ENCODE measurements at regions not wholly inside any gene's neighbourhood (a gene's known extent, or its start where the extent isn't known, plus 50 kb on each side); places are given as distances from the start of the nearest gene placed in this dataset.
"Not testable (repeated sequence)": the region's sequence is repeated elsewhere in the genome, so short reads cannot be mapped to it uniquely, and the experiment has no call there.

- TF ChIP-seq RXRA (IDR thresholded peaks at IDR 0.05; ENCODE audit: borderline replicate concordance, low read depth); CTCF (IDR thresholded peaks at IDR 0.05); SMC3 (IDR thresholded peaks at IDR 0.05; ENCODE audit: low read depth, low read length); SIN3A (IDR thresholded peaks at IDR 0.05; ENCODE audit: borderline replicate concordance, low read depth, low read length); RCOR1 (IDR thresholded peaks at IDR 0.05; ENCODE audit: low read length); TAF1 (IDR thresholded peaks at IDR 0.05; ENCODE audit: borderline replicate concordance, low read depth, low read length); TCF12 (IDR thresholded peaks at IDR 0.05); RAD21 (IDR thresholded peaks at IDR 0.05; ENCODE audit: low read length); ELF1 (IDR thresholded peaks at IDR 0.05); FOXJ3 (CRISPR knock-in tag; IDR thresholded peaks at IDR 0.05): not testable (repeated sequence)
- TF ChIP-seq, protein P1, sequence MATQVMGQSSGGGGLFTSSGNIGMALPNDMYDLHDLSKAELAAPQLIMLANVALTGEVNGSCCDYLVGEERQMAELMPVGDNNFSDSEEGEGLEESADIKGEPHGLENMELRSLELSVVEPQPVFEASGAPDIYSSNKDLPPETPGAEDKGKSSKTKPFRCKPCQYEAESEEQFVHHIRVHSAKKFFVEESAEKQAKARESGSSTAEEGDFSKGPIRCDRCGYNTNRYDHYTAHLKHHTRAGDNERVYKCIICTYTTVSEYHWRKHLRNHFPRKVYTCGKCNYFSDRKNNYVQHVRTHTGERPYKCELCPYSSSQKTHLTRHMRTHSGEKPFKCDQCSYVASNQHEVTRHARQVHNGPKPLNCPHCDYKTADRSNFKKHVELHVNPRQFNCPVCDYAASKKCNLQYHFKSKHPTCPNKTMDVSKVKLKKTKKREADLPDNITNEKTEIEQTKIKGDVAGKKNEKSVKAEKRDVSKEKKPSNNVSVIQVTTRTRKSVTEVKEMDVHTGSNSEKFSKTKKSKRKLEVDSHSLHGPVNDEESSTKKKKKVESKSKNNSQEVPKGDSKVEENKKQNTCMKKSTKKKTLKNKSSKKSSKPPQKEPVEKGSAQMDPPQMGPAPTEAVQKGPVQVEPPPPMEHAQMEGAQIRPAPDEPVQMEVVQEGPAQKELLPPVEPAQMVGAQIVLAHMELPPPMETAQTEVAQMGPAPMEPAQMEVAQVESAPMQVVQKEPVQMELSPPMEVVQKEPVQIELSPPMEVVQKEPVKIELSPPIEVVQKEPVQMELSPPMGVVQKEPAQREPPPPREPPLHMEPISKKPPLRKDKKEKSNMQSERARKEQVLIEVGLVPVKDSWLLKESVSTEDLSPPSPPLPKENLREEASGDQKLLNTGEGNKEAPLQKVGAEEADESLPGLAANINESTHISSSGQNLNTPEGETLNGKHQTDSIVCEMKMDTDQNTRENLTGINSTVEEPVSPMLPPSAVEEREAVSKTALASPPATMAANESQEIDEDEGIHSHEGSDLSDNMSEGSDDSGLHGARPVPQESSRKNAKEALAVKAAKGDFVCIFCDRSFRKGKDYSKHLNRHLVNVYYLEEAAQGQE (IDR thresholded peaks at IDR 0.05; ENCODE audit: low read depth, low read length): not testable (repeated sequence)
Measured at GRCh38 chr15:38025656-38026055, 91.2 kb downstream of the TMCO5A start.

Measured in SK-N-SH (cell line).